22Rv1 (cell line): ENCODE measurements at regions not wholly inside any gene's neighbourhood (a gene's known extent, or its start where the extent isn't known, plus 50 kb on each side); places are given as distances from the start of the nearest gene placed in this dataset.

Experiments
- ZFX ChIP-seq: fragments of 450-650 bp; IDR thresholded peaks from 2 replicates; pipeline ENCODE4 v1.6.1; 2017; ENCODE audit warnings: antibody characterized with exemption, borderline replicate concordance
- TF ChIP-seq, protein P1 (sequence below): fragments of 450-650 bp; IDR thresholded peaks from 2 replicates; pipeline ENCODE4 v1.5.1; 2017; ENCODE audit warnings: mild to moderate bottlenecking

DNA sequence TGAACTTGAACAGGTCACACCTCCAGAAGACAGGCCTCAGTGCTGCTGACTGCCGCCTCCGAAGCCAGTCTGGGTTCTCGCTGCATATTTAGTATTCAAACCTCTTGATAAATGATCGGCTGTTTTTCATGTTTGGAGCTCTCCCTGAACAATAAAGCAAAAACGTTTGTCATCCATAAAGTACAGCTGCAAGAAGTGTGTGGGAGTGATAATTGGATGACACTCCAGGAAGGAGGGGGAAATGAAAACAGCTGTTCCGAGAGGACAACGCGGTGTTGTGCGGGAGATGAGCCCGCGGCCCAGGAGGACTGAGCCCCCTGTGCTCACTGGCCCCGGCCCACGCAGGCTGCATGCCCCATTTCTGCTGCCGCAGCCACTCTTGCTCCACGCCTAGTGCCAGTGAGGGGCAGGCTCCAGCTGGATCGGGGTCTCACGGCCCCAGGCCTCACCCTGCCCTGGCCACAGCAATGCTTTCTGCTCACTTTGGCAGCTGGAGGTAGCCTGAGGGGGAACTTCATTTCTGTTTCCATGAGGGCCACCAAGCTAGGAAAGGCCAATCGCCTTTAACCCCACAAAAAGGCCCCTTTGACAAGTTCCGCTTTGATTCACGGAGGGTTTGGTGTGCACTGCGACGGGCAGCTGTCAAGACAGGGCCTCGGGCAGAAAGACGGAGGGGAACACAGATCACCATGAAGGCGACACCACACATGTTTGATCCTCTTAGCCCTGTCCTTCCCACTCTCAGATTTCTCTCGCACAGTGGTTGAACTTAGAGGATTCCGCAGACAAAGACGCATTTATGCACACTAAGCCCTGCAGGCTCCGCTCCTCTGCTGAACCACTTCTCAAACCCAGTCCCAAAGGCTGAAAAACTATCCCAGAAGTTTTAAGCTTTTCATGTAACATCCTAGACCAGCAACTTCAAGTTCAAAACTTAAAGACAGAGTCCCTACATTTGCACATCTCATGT is 537.6 kb downstream of the EFNB2 start:
- TF ChIP-seq, protein P1, sequence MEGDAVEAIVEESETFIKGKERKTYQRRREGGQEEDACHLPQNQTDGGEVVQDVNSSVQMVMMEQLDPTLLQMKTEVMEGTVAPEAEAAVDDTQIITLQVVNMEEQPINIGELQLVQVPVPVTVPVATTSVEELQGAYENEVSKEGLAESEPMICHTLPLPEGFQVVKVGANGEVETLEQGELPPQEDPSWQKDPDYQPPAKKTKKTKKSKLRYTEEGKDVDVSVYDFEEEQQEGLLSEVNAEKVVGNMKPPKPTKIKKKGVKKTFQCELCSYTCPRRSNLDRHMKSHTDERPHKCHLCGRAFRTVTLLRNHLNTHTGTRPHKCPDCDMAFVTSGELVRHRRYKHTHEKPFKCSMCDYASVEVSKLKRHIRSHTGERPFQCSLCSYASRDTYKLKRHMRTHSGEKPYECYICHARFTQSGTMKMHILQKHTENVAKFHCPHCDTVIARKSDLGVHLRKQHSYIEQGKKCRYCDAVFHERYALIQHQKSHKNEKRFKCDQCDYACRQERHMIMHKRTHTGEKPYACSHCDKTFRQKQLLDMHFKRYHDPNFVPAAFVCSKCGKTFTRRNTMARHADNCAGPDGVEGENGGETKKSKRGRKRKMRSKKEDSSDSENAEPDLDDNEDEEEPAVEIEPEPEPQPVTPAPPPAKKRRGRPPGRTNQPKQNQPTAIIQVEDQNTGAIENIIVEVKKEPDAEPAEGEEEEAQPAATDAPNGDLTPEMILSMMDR, result no peak
- no peak for TF ChIP-seq ZFX
